ENCODE measurements at regions not wholly inside any gene's neighbourhood (a gene's known extent, or its start where the extent isn't known, plus 50 kb on each side); places are given as distances from the start of the nearest gene placed in this dataset.
"Not testable (repeated sequence)": the region's sequence is repeated elsewhere in the genome, so short reads cannot be mapped to it uniquely, and the experiment has no call there.

- DNase-seq = peak; percentile 10
These were observed 63.1 kb downstream of the MATN1 start for GRCh38 chr1:30660241-30660640.

- no peak for DNase-seq
These were observed 63.7 kb downstream of the MATN1 start for GRCh38 chr1:30659702-30660101.

GRCh38 chr1:30658375-30658774, 65.0 kb downstream of the MATN1 start:
- DNase-seq = not testable (repeated sequence)

GRCh38 chr1:30658014-30658336, 65.4 kb downstream of the MATN1 start:
- DNase-seq = no peak

GRCh38 chr1:30657131-30658013, 66.0 kb downstream of the MATN1 start:
- DNase-seq = peak; percentile 15

- DNase-seq = peak; percentile 4
These were observed 67.0 kb downstream of the MATN1 start for GRCh38 chr1:30656171-30656940.

- DNase-seq = peak; percentile 8
These were observed 67.7 kb downstream of the MATN1 start for GRCh38 chr1:30655672-30656071.

- peak; percentile 16 for DNase-seq
These were observed 69.2 kb downstream of the MATN1 start for GRCh38 chr1:30654188-30654587.

GRCh38 chr1:30652152-30652841, 71.1 kb downstream of the MATN1 start:
- no peak for DNase-seq

GRCh38 chr1:30651395-30651794, 72.0 kb downstream of the MATN1 start:
- DNase-seq = not testable (repeated sequence)

- no peak for DNase-seq
These were observed 72.4 kb downstream of the MATN1 start for GRCh38 chr1:30650968-30651320.

- DNase-seq = no peak
These were observed 73.1 kb downstream of the MATN1 start for GRCh38 chr1:30650038-30650967.

- no peak for DNase-seq
These were observed 73.9 kb downstream of the MATN1 start for GRCh38 chr1:30649321-30649991.

GRCh38 chr1:30648408-30649000, 74.9 kb downstream of the MATN1 start:
- DNase-seq = no peak

GRCh38 chr1:30645807-30646206, 77.6 kb downstream of the MATN1 start:
- no peak for DNase-seq

- no peak for DNase-seq
These were observed 80.8 kb downstream of the MATN1 start for GRCh38 chr1:30642391-30643120.

- no peak for DNase-seq
These were observed 81.6 kb downstream of the MATN1 start for GRCh38 chr1:30641572-30642353.

GRCh38 chr1:30639881-30640452, 83.4 kb downstream of the MATN1 start:
- DNase-seq = no peak

- no peak for DNase-seq
These were observed 84.6 kb downstream of the MATN1 start for GRCh38 chr1:30638811-30639210.

GRCh38 chr1:30638086-30638485, 85.3 kb downstream of the MATN1 start:
- no peak for DNase-seq
